SK-N-SH treated with all-trans-retinoic acid at 6 μM for 48 hours (cell line): ENCODE measurements at regions not wholly inside any gene's neighbourhood (a gene's known extent, or its start where the extent isn't known, plus 50 kb on each side); places are given as distances from the start of the nearest gene placed in this dataset.

ENCODE experiments used
- BACH2 ChIP-seq: fragments of 250-450 bp; sonication (Bioruptor Pico); IDR thresholded peaks from 2 replicates; pipeline ENCODE4 v1.9.0; 2021; ENCODE audit warnings: mild to moderate bottlenecking, borderline replicate concordance
- ISL1 ChIP-seq: fragments of 250-450 bp; sonication (Bioruptor Pico); IDR thresholded peaks from 2 replicates; pipeline ENCODE4 v2.1.2; 2022; ENCODE audit warnings: mild to moderate bottlenecking, moderate library complexity
- POU6F1 ChIP-seq: fragments of 250-450 bp; sonication (Bioruptor Pico); IDR thresholded peaks from 2 replicates; pipeline ENCODE4 v1.8.0; 2021; ENCODE audit warnings: low read depth, mild to moderate bottlenecking, moderate library complexity, borderline replicate concordance
- RARB ChIP-seq: fragments of 250-450 bp; sonication (Bioruptor Pico); IDR thresholded peaks from 2 replicates; pipeline ENCODE4 v1.8.0; 2021; ENCODE audit warnings: mild to moderate bottlenecking, moderate library complexity
- SNAI2 ChIP-seq: fragments of 250-450 bp; sonication (Bioruptor Pico); IDR thresholded peaks from 2 replicates; pipeline ENCODE4 v1.5.0; 2020; ENCODE audit warnings: mild to moderate bottlenecking, moderate library complexity
- ZFP3 ChIP-seq: fragments of 250-450 bp; sonication (Bioruptor Pico); IDR thresholded peaks from 2 replicates; pipeline ENCODE4 v1.5.0; 2020; ENCODE audit warnings: mild to moderate bottlenecking, moderate library complexity
- ZNF565 ChIP-seq: fragments of 450-650 bp; formaldehyde crosslinking; conservative IDR thresholded peaks from 2 replicates; pipeline ENCODE4 v1.5.0; 2020; ENCODE audit warnings: low read depth, mild to moderate bottlenecking, moderate library complexity
- ZNF70 ChIP-seq: fragments of 450-650 bp; formaldehyde crosslinking; IDR thresholded peaks from 2 replicates; pipeline ENCODE4 v1.5.0; 2020; ENCODE audit warnings: mild to moderate bottlenecking, moderate library complexity
- ZNF8 ChIP-seq: fragments of 450-650 bp; formaldehyde crosslinking; IDR thresholded peaks from 2 replicates; pipeline ENCODE4 v1.5.0; 2020; ENCODE audit warnings: mild to moderate bottlenecking, moderate library complexity
- TF ChIP-seq, protein P1 (sequence below): fragments of 250-450 bp; sonication (Bioruptor Pico); IDR thresholded peaks from 2 replicates; pipeline ENCODE4 v1.5.1; 2020; ENCODE audit warnings: low read depth, mild to moderate bottlenecking, moderate library complexity
- TF ChIP-seq, protein P2 (sequence below): fragments of 250-450 bp; sonication (Bioruptor Pico); IDR thresholded peaks from 2 replicates; pipeline ENCODE4 v1.8.0; 2020; ENCODE audit warnings: mild to moderate bottlenecking, moderate library complexity, borderline replicate concordance

- TF ChIP-seq ZNF8 (CRISPR knock-in tag), result no peak
- TF ChIP-seq SNAI2 (CRISPR knock-in tag), result no peak
- TF ChIP-seq POU6F1, result no peak
- TF ChIP-seq BACH2, result no peak
- TF ChIP-seq, protein P1, sequence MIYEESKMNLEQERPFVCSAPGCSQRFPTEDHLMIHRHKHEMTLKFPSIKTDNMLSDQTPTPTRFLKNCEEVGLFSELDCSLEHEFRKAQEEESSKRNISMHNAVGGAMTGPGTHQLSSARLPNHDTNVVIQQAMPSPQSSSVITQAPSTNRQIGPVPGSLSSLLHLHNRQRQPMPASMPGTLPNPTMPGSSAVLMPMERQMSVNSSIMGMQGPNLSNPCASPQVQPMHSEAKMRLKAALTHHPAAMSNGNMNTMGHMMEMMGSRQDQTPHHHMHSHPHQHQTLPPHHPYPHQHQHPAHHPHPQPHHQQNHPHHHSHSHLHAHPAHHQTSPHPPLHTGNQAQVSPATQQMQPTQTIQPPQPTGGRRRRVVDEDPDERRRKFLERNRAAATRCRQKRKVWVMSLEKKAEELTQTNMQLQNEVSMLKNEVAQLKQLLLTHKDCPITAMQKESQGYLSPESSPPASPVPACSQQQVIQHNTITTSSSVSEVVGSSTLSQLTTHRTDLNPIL (CRISPR knock-in tag), result no peak
- TF ChIP-seq, protein P2, sequence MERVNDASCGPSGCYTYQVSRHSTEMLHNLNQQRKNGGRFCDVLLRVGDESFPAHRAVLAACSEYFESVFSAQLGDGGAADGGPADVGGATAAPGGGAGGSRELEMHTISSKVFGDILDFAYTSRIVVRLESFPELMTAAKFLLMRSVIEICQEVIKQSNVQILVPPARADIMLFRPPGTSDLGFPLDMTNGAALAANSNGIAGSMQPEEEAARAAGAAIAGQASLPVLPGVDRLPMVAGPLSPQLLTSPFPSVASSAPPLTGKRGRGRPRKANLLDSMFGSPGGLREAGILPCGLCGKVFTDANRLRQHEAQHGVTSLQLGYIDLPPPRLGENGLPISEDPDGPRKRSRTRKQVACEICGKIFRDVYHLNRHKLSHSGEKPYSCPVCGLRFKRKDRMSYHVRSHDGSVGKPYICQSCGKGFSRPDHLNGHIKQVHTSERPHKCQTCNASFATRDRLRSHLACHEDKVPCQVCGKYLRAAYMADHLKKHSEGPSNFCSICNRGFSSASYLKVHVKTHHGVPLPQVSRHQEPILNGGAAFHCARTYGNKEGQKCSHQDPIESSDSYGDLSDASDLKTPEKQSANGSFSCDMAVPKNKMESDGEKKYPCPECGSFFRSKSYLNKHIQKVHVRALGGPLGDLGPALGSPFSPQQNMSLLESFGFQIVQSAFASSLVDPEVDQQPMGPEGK, result no peak
- TF ChIP-seq ZFP3, result no peak
- no peak for TF ChIP-seq RARB (CRISPR knock-in tag)
- TF ChIP-seq ISL1, result no peak
- TF ChIP-seq ZNF565 (CRISPR knock-in tag), result no peak
- no peak for TF ChIP-seq ZNF70 (CRISPR knock-in tag)
These were observed 62.5 kb upstream of the HOPX start for GRCh38 chr4:56743550-56743949.
